Right cardiac atrium (tissue), 5 donors: ENCODE measurements at regions not wholly inside any gene's neighbourhood (a gene's known extent, or its start where the extent isn't known, plus 50 kb on each side); places are given as distances from the start of the nearest gene placed in this dataset.

ENCODE experiments used
- ATAC-seq, 2 donors: fragments of 200-7000 bp; cut with Tn5 transposase; one replicate each; pipeline versions ENCODE4 v1.8.0 to v1.9.1; 2020; ENCODE audit warnings: moderate library complexity in 2 of 2, mild to moderate bottlenecking in 1 of 2
- DNase-seq, 3 donors: peaks; one replicate each; pipeline ENCODE4 v3.0.0-alpha.2; 2020
- H3K27ac ChIP-seq: one replicate; pipeline ENCODE4 v1.5.1; 2013; ENCODE audit warnings: mild to moderate bottlenecking, low read length, control low read depth, moderate library complexity
- H3K27me3 ChIP-seq: one replicate; pipeline ENCODE4 v1.6.1; 2013; ENCODE audit not compliant: control insufficient read depth, insufficient read depth
- H3K4me1 ChIP-seq: one replicate; pipeline ENCODE4 v1.6.1; 2013; ENCODE audit warnings: low read length; ENCODE audit not compliant: control insufficient read depth, insufficient read depth
- H3K4me3 ChIP-seq: one replicate; pipeline ENCODE4 v1.5.1; 2013; ENCODE audit warnings: low read length, control low read depth
- H3K9me3 ChIP-seq: one replicate; pipeline ENCODE4 v1.6.1; 2013; ENCODE audit warnings: low read length; ENCODE audit not compliant: control insufficient read depth
- WGBS: extraction: QIAGEN DNeasy Blood & Tissue Kit; methylation state at CpG from one replicate; pipeline ENCODE4 v1.1.7; 2013; 5-methylcytosine and 5-hydroxymethylcytosine counted together
- intact Hi-C, 4 donors: fragments of 100-400 bp; cut with DNase I; formaldehyde crosslinking; loops; one replicate each; pipeline versions ENCODE4 v1.11.0 to v1.14.0; 2022 to 2023
- donor health status: healthy with polysubstance abuse.
- donor health status: DM: no; HTN: yes; CAD: no.
- donor health status: DM: no; HTN: no; CAD: no.
- donor health status: DM: no; HTN: yes; CAD: no; lungs with severe emphysema.
- donor health status: DM: yes; HTN: yes; CAD: no.

DNA sequence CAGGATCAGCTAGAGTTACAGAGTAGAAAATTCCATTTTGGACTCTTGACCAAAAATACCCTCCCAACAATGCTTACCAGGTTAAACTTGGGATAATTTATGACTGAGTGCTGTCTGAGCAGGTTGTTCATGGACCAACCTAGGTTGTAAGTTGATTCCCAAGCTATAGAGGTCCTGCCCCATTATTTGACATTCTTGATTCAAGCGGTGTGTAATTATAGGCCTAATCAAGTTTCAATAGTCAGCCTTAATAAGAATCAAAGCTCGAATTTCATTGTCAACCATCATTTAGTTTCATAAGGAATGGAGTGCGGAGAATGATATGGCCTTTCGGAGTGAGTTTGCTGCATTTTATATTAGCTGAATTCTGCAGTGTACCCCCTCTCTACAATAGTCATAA is 152.8 kb upstream of the FIGN start:
- WGBS: 87% methylated on average over 4 of the region's 4 CpGs
- no peak overlapping the region for H3K27ac ChIP-seq
- no peaks in the 10 kb centered on the region for H3K4me1 ChIP-seq
- no peaks in the 10 kb centered on the region for H3K9me3 ChIP-seq
- intact Hi-C loops: no loop called here
- DNase-seq: no peak
- no peak overlapping the region for H3K4me3 ChIP-seq
- no peaks in the 10 kb centered on the region for H3K27me3 ChIP-seq
- ATAC-seq: no peak

DNA sequence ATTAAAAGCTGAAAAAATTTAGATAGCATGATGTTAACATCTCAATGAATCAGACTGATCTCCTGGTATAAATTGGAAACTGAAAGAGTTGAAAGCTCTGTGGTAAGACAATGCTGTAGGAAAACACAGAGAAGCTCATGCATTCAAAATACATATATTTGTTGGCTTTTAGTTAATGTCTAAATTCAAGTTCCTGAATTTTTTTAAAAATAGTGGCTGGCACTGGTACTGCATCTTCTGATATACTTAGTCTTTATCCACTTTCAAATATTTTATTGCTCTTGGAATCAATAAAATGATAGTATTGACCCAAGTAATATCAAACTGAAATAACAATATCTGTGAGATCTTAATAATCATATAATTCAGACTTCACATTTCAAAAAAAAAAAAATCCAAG is 151.4 kb upstream of the FIGN start:
- no peaks in the 10 kb centered on the region for H3K9me3 ChIP-seq
- ATAC-seq (no peak), DNase-seq (no peak)
- H3K4me1 ChIP-seq: no peaks in the 10 kb centered on the region
- H3K27me3 ChIP-seq: no peaks in the 10 kb centered on the region
- no peak overlapping the region for H3K4me3 ChIP-seq
- H3K27ac ChIP-seq: no peak overlapping the region
- intact Hi-C loops: no loop called here

DNA sequence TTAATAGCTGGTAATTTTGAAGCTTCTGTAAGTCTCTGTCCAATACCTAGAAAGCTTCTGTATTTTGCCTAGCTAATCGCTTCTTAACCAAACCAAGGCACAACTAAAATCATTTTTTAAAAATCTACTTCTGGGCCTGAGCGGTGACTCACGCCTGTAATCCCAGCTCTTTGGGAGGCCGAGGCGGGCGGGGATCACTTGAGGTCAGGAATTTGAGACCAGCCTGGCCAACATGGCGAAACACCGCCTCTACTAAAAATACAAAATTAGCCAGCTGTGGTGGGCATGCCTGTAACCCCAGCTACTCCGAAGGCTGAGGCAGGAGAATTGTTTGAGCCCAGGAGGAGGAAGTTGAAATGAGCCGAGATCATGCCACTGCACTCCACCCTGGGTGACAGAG is 148.6 kb upstream of the FIGN start:
- Histone ChIP-seq H3K9me3 (no peaks in the 10 kb centered on the region), H3K27ac (no peak overlapping the region), H3K4me1 (no peaks in the 10 kb centered on the region), H3K27me3 (no peaks in the 10 kb centered on the region), H3K4me3 (no peak overlapping the region)
- intact Hi-C loops: no loop called here
- DNase-seq (peak in 1 of 3 donors; percentile 13), ATAC-seq (no peak)
- 94% methylated on average over 10 of the region's 10 CpGs for WGBS

DNA sequence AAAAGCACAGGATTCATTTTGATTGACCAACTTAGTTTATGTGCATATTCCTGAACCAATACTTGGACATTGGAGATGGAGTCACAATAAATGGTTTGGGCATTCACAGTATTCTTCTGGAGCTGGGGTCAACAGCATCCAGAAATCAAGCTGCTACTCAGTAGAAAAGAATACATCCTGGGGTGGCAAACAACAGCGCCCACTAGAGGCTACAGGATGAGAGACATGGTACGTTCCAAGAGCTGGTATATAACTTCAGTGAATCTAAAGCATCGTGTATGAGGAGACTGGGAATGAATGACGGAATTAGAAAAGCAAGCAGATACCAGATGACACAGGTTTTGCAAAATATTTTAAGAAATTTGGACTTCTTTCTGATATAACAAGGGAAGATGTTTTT is 142.9 kb upstream of the FIGN start:
- no peak overlapping the region for H3K27ac ChIP-seq
- 76% methylated on average over 4 of the region's 4 CpGs for WGBS
- H3K4me3 ChIP-seq: no peak overlapping the region
- no peak for ATAC-seq
- intact Hi-C loops: loop anchor here in 1 of 4 donors (5.0 kb wide), 1 partner anchor 184 kb away; no protein-coding TSS in a partner anchor
- H3K27me3 ChIP-seq: no peaks in the 10 kb centered on the region
- H3K4me1 ChIP-seq: no peaks in the 10 kb centered on the region
- DNase-seq: peak in 2 of 3 donors; percentile 14 to 18
- H3K9me3 ChIP-seq: no peaks in the 10 kb centered on the region

DNA sequence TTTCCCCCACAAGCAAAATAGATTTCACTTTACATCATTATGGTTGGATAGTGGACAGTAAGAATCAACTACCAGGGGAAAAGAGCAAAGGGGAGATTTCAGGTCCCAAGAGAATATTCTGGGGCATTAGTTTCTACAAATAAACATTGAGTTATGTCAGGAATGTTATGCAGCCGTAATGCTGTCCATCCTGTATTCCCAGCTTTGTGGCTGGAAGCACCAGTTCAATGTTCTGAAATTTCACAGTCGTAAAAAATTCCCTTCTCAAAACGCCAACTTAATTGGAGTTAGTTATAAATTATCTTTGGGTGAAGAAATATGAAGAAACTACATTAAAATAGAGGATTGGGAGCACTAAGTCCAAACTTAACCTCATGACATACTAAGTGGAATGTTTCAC is 141.5 kb upstream of the FIGN start:
- no peak overlapping the region for H3K27ac ChIP-seq
- H3K9me3 ChIP-seq: no peaks in the 10 kb centered on the region
- H3K4me1 ChIP-seq: no peaks in the 10 kb centered on the region
- ATAC-seq (peak in 1 of 2 donors; percentile 51), DNase-seq (no peak)
- WGBS: 27% methylated on average over 3 of the region's 3 CpGs
- no peaks in the 10 kb centered on the region for H3K27me3 ChIP-seq
- intact Hi-C loops: loop anchor here in 1 of 4 donors (5.0 kb wide), 1 partner anchor 185 kb away; no protein-coding TSS in a partner anchor
- peak overlapping the region; percentile 15 for H3K4me3 ChIP-seq

DNA sequence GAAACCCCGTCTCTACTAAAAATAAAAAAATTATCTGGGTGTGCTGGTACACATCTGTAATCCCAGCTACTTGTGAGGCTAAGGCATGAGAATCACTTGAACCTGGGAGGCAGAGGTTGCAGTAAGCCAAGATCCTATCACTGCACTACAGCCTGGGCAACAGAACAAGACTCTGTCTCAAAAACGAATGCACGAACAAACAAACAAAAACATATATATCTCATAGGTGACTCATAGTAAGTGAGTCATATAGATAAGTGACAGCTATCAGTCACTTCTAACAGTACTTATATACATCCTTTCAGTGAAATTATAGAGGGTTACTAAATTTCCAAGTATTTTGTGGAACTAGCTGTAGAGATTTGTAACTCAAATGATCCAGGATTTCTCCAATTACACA is 127.3 kb upstream of the FIGN start:
- intact Hi-C loops: no loop called here
- WGBS: 71% methylated on average over 3 of the region's 3 CpGs
- H3K27me3 ChIP-seq: no peaks in the 10 kb centered on the region
- DNase-seq (no peak), ATAC-seq (no peak)
- no peaks in the 10 kb centered on the region for H3K4me1 ChIP-seq
- H3K27ac ChIP-seq: no peak overlapping the region
- H3K9me3 ChIP-seq: no peaks in the 10 kb centered on the region
- H3K4me3 ChIP-seq: no peak overlapping the region

DNA sequence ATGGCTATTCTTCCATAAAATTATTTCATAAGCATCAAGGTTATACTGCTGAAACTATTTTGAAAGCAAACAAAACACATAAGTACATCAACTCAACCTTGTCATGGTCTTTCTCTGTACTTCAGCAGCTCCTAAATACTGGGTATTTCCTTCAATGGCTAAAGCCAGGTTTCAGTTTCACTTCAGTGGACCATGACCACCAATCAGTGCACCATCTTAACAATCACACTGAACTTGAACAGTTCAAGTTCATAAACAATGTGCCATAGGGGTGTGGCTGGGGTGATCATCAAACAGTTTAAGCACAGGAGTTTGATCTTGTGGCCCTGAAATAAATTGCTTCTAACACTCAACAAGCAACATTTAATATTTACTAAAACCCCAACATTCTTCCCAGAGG is 124.1 kb upstream of the FIGN start:
- H3K9me3 ChIP-seq: no peaks in the 10 kb centered on the region
- H3K4me1 ChIP-seq: no peaks in the 10 kb centered on the region
- intact Hi-C loops: no loop called here
- no peak overlapping the region for H3K4me3 ChIP-seq
- no peaks in the 10 kb centered on the region for H3K27me3 ChIP-seq
- H3K27ac ChIP-seq: no peak overlapping the region
- DNase-seq (no peak), ATAC-seq (no peak)

DNA sequence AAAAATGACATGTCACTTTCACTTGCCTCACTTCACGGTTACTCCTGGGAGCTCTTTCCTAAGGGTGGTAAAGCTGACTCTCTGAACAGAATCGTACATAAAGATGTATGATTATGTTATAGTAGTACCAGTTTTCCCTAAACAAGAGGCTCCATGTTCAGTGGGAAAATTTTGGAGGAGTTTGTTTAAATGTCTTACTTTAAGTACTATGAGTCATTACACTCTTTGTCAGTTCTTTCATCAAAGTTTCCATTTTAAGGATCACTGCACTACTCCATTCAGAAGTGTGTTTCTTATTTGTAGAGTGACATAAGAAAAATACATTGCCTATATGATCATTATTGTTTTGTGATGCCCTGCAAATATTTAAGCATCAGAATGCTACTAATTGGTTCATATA is 121.1 kb upstream of the FIGN start:
- no peak for ATAC-seq
- intact Hi-C loops: no loop called here

DNA sequence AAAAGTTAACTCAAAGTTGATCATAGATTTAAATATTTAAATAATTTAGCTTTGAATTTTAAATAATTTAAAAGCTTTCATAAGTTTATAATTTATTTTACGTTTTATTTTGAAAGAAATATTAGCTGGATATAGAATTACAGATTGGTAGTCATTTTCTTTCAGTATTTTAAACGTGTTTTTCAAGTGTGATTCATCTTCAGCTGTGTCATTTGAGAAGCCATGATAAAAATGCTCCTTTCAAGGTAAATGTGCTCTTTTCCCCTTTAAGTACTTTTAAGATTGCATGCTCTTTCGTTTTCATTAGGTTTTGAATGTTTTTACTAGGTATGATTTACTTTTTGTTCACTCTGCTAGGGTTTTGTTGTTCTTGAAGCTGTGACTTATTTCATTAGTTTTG is 116.8 kb upstream of the FIGN start:
- DNase-seq: no peak
- H3K27ac ChIP-seq: no peak overlapping the region
- no peak overlapping the region for H3K4me3 ChIP-seq
- 69% methylated on average over 3 of the region's 3 CpGs for WGBS
- H3K9me3 ChIP-seq: no peaks in the 10 kb centered on the region
- ATAC-seq: no peak
- H3K27me3 ChIP-seq: no peaks in the 10 kb centered on the region
- intact Hi-C loops: no loop called here
- no peaks in the 10 kb centered on the region for H3K4me1 ChIP-seq

More for the DNA sequence above, 121.1 kb upstream of the FIGN start:
- no peak for DNase-seq
- no peak overlapping the region for H3K27ac ChIP-seq
- H3K9me3 ChIP-seq: no peaks in the 10 kb centered on the region
- no peak overlapping the region for H3K4me3 ChIP-seq
- 37% methylated on average over 2 of the region's 2 CpGs for WGBS
- H3K4me1 ChIP-seq: no peaks in the 10 kb centered on the region
- no peaks in the 10 kb centered on the region for H3K27me3 ChIP-seq

DNA sequence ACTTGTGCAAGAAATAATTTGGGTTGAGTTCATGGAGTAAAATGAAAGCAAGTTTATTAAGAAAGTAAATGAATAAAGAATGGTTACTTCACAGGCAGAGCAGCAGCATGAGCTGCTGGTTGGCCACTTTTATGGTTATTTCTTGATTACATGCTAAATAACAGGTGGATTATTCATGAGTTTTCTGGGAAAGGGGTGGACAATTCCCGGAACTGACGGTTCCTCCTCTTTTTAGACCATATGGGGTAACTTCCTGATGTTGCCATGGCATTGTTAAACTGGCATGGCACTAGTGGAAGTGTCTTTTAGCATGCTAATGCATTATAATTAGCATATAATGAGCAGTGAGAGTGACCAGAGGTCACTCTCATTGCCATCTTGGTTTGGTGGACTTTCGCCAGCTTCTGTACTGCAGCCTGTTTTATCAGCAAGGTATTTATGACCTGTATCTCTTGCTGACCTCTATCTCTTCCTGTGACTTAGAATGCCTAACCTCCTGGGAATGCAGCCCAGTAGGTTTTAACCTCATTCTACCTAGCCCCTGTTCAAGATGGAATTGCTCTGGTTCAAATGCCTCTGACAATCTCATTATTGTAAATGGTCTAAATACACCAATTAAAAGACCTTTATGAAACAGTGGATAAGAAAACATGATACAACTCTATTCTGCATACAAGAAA is 114.1 kb upstream of the FIGN start:
- Histone ChIP-seq H3K9me3 (no peaks in the 10 kb centered on the region), H3K4me3 (no peak overlapping the region), H3K4me1 (no peaks in the 10 kb centered on the region), H3K27ac (no peak overlapping the region), H3K27me3 (no peaks in the 10 kb centered on the region)
- ATAC-seq: no peak
- 80% methylated on average over 3 of the region's 3 CpGs for WGBS
- intact Hi-C loops: no loop called here
- no peak for DNase-seq

DNA sequence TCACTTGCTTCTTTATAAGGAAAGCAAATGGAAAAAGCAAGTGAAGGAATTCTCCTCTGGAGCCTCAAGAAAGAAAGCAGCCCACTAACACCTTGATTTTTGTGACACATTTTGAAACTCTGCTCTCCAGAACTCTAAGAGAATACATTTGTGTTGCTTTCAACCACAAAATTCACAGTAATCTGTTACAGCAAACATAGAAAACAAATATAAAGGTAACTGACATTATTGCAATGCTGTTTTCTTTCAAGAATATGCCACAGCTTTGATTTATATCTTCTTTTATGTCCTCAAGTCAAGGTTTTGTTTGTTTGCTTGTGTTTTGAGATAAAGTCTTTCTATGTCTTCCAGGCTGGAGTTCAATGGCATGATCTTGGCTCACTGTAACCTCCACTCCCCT is 103.1 kb upstream of the FIGN start:
- ATAC-seq: no peak
- no peak for DNase-seq
- Histone ChIP-seq H3K4me3 (no peak overlapping the region), H3K27ac (no peak overlapping the region), H3K4me1 (peaks cover 1% of the 10 kb centered on the region), H3K9me3 (no peaks in the 10 kb centered on the region), H3K27me3 (no peaks in the 10 kb centered on the region)
- intact Hi-C loops: no loop called here

DNA sequence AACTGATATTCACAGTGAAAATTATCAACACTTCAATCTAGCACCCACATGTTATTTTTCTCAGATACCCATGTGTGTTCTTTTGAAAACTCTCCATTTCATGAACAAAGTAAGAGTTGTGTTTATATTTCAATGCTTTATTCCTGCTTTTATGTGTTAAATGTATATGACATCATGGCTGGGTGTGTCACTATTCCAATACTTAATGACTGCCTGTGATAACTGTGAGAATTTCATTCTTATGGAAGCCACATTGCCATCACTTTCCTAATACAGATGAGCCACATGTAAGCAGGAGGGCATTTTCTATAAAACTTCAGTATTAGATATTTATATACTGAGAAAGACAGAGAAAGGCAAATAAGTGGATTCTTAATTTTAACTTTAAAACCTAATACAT is 100.4 kb upstream of the FIGN start:
- peaks cover 1% of the 10 kb centered on the region for H3K4me1 ChIP-seq
- H3K27ac ChIP-seq: no peak overlapping the region
- no peak overlapping the region for H3K4me3 ChIP-seq
- DNase-seq (no peak), ATAC-seq (no peak)
- no peaks in the 10 kb centered on the region for H3K9me3 ChIP-seq
- intact Hi-C loops: no loop called here
- H3K27me3 ChIP-seq: no peaks in the 10 kb centered on the region
